Liver (tissue), 3 donors: ENCODE measurements at regions not wholly inside any gene's neighbourhood (a gene's known extent, or its start where the extent isn't known, plus 50 kb on each side); places are given as distances from the start of the nearest gene placed in this dataset.

Experiments
- CTCF ChIP-seq: fragments of 150-350 bp; IDR thresholded peaks from 2 replicates; pipeline ENCODE4 v1.5.1; 2017; ENCODE audit warnings: improper control_type of control experiment, low read depth, low read length; ENCODE audit not compliant: missing input control
- FOXA1 ChIP-seq: IDR thresholded peaks from 2 replicates; pipeline ENCODE4 v1.6.1; 2016; ENCODE audit warnings: antibody characterized with exemption
- GABPA ChIP-seq, 2 donors: IDR thresholded peaks in 1 of 2; conservative IDR thresholded peaks in 1 of 2; 2 replicates each; pipeline ENCODE4 v1.6.1; 2016; ENCODE audit warnings: antibody characterized with exemption in 2 of 2, mild to moderate bottlenecking in 1 of 2, moderate library complexity in 1 of 2
- REST ChIP-seq: IDR thresholded peaks from 2 replicates; pipeline ENCODE4 v1.6.1; 2016; ENCODE audit warnings: antibody characterized with exemption, mild to moderate bottlenecking
- SP1 ChIP-seq: IDR thresholded peaks from 2 replicates; pipeline ENCODE4 v1.6.1; 2018; ENCODE audit warnings: antibody characterized with exemption, mild to moderate bottlenecking
- YY1 ChIP-seq: IDR thresholded peaks from 2 replicates; pipeline ENCODE4 v1.6.1; 2016; ENCODE audit warnings: antibody characterized with exemption, mild to moderate bottlenecking
- donor health status: healthy.
- donor health status: healthy.

GRCh38 chrX:146144039-146144438 lies 326.4 kb downstream of the SLITRK2 start:
- TF ChIP-seq CTCF (no peak), GABPA (IDR thresholded peaks at IDR 0.05 in 1 of 2, conservative IDR thresholded peaks at IDR 0.05 in 1 of 2) (no peak), YY1 (no peak), FOXA1 (no peak), REST (no peak), SP1 (no peak)
